DND-41 (cell line): ENCODE measurements at regions not wholly inside any gene's neighbourhood (a gene's known extent, or its start where the extent isn't known, plus 50 kb on each side); places are given as distances from the start of the nearest gene placed in this dataset.

ENCODE experiments used
- EZH2 ChIP-seq: IDR thresholded peaks from 3 replicates; pipeline ENCODE4 v1.6.1; 2012; ENCODE audit warnings: borderline replicate concordance, low read depth, mild to moderate bottlenecking, moderate library complexity, low read length, inconsistent platforms; ENCODE audit not compliant: severe bottlenecking
- TF ChIP-seq, protein P1 (sequence below): IDR thresholded peaks from 2 replicates; pipeline ENCODE4 v1.5.1; 2012; ENCODE audit warnings: borderline replicate concordance, low read length, moderate library complexity, mild to moderate bottlenecking; ENCODE audit not compliant: poor library complexity, severe bottlenecking; ENCODE audit errors: extremely low read depth

DNA sequence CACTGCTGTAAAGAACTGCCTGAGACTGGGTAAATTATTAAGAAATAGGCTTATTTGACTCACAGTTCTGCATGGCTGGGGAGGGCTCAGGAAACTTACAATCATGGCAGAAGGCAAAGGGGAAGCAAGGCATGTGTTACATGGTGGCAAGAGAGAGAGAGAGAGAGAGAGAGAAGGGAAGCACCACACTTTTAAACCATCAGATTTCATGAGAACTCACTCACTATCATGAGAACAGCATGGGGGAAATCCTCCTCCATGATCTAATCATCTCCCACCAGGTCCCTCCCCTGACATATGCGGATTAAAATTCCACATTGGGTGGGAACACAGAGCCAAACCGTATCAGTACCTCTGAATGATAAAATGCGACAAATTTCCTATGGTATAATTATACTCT lies 203.9 kb upstream of the MARCKS start:
- TF ChIP-seq, protein P1, sequence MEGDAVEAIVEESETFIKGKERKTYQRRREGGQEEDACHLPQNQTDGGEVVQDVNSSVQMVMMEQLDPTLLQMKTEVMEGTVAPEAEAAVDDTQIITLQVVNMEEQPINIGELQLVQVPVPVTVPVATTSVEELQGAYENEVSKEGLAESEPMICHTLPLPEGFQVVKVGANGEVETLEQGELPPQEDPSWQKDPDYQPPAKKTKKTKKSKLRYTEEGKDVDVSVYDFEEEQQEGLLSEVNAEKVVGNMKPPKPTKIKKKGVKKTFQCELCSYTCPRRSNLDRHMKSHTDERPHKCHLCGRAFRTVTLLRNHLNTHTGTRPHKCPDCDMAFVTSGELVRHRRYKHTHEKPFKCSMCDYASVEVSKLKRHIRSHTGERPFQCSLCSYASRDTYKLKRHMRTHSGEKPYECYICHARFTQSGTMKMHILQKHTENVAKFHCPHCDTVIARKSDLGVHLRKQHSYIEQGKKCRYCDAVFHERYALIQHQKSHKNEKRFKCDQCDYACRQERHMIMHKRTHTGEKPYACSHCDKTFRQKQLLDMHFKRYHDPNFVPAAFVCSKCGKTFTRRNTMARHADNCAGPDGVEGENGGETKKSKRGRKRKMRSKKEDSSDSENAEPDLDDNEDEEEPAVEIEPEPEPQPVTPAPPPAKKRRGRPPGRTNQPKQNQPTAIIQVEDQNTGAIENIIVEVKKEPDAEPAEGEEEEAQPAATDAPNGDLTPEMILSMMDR: no peak
- no peak for TF ChIP-seq EZH2
